ENCODE measurements at regions not wholly inside any gene's neighbourhood (a gene's known extent, or its start where the extent isn't known, plus 50 kb on each side); places are given as distances from the start of the nearest gene placed in this dataset.

GRCh38 chrX:143287236-143287635, 230.0 kb downstream of the SPANXN3 start:
- TF ChIP-seq, protein P1, sequence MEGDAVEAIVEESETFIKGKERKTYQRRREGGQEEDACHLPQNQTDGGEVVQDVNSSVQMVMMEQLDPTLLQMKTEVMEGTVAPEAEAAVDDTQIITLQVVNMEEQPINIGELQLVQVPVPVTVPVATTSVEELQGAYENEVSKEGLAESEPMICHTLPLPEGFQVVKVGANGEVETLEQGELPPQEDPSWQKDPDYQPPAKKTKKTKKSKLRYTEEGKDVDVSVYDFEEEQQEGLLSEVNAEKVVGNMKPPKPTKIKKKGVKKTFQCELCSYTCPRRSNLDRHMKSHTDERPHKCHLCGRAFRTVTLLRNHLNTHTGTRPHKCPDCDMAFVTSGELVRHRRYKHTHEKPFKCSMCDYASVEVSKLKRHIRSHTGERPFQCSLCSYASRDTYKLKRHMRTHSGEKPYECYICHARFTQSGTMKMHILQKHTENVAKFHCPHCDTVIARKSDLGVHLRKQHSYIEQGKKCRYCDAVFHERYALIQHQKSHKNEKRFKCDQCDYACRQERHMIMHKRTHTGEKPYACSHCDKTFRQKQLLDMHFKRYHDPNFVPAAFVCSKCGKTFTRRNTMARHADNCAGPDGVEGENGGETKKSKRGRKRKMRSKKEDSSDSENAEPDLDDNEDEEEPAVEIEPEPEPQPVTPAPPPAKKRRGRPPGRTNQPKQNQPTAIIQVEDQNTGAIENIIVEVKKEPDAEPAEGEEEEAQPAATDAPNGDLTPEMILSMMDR (IDR thresholded peaks at IDR 0.05): no peak
- no peak for TF ChIP-seq POLR2A (IDR thresholded peaks at IDR 0.05)

Data from right lobe of liver (tissue), 4 donors.